WERI-Rb-1 (cell line): ENCODE measurements at regions not wholly inside any gene's neighbourhood (a gene's known extent, or its start where the extent isn't known, plus 50 kb on each side); places are given as distances from the start of the nearest gene placed in this dataset.

Experiments used
- DNase-seq: peaks from one replicate; pipeline ENCODE4 v3.0.0-alpha.2; 2020
- H3K27ac ChIP-seq: fragments of 250-450 bp; sonication (Bioruptor Pico); 2 replicates; pipeline ENCODE4 v1.5.1; 2020; ENCODE audit warnings: mild to moderate bottlenecking, moderate library complexity
- H3K27me3 ChIP-seq: fragments of 250-450 bp; sonication (Bioruptor Pico); 2 replicates; pipeline ENCODE4 v1.5.1; 2021; ENCODE audit warnings: mild to moderate bottlenecking, low read depth, moderate library complexity; ENCODE audit not compliant: insufficient read depth, severe bottlenecking
- H3K36me3 ChIP-seq: fragments of 250-450 bp; sonication (Bioruptor Pico); 2 replicates; pipeline ENCODE4 v1.5.1; 2020; ENCODE audit warnings: mild to moderate bottlenecking, moderate library complexity
- H3K4me3 ChIP-seq: 2 replicates; pipeline ENCODE4 v1.5.1; 2011; ENCODE audit warnings: low read depth, mild to moderate bottlenecking, control low read depth, low read length
- H3K9me3 ChIP-seq: fragments of 250-450 bp; sonication (Bioruptor Pico); 2 replicates; pipeline ENCODE4 v1.5.1; 2021; ENCODE audit warnings: mild to moderate bottlenecking, moderate library complexity; ENCODE audit not compliant: severe bottlenecking
- TF ChIP-seq, protein P1 (sequence below): IDR thresholded peaks from 2 replicates; pipeline ENCODE4 v1.5.1; 2011; ENCODE audit warnings: low read depth, mild to moderate bottlenecking, control low read depth, inconsistent platforms, low read length

DNA sequence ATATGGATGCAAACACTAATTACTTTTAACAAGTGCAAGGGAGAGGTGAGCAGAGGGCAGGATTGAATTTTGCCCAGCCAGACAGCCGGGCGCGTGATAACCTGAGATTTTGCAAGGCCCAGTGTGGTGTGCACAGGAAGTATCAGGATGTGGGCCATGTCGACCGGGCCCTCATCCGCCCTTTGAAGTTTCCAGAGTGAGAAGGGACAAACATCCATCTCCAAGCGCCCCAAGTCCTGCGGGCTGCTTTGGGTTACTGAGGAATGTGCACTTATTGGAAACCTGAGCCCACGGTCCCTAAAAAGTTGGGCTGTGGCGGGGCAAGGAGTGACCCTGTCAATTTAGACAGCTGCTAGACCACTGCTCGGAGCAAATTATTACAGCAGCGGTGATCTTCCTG lies 272.2 kb upstream of the IRX2 start:
- Histone ChIP-seq H3K27me3 (peaks cover 96% of the 10 kb centered on the region), H3K9me3 (peaks cover 7% of the 10 kb centered on the region), H3K27ac (no peak overlapping the region), H3K36me3 (no peaks in the 10 kb centered on the region), H3K4me3 (no peak overlapping the region)
- DNase-seq: no peak
- TF ChIP-seq, protein P1, sequence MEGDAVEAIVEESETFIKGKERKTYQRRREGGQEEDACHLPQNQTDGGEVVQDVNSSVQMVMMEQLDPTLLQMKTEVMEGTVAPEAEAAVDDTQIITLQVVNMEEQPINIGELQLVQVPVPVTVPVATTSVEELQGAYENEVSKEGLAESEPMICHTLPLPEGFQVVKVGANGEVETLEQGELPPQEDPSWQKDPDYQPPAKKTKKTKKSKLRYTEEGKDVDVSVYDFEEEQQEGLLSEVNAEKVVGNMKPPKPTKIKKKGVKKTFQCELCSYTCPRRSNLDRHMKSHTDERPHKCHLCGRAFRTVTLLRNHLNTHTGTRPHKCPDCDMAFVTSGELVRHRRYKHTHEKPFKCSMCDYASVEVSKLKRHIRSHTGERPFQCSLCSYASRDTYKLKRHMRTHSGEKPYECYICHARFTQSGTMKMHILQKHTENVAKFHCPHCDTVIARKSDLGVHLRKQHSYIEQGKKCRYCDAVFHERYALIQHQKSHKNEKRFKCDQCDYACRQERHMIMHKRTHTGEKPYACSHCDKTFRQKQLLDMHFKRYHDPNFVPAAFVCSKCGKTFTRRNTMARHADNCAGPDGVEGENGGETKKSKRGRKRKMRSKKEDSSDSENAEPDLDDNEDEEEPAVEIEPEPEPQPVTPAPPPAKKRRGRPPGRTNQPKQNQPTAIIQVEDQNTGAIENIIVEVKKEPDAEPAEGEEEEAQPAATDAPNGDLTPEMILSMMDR: no peak

DNA sequence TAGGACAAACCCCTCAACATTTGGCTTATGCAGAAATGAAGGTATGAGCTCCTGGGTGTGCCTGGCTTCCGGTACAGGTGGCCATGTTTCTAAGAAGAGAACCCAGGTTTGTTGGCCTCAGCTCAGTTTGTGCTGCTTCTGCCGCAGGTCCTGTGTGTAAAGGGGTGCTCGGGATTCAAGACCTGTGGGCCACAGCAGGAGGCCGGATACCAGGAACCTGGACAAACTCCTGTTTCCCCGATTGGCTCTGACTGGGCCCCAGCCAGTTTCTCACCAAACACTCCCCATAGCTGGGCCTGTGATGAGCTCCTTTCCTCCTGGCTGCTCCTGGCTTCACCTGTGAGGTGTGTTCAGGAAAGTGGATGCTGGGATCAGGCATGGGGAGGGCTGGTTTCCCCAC lies 271.2 kb upstream of the IRX2 start:
- H3K36me3 ChIP-seq: no peaks in the 10 kb centered on the region
- H3K27me3 ChIP-seq: peaks cover 96% of the 10 kb centered on the region
- peaks cover 7% of the 10 kb centered on the region for H3K9me3 ChIP-seq

DNA sequence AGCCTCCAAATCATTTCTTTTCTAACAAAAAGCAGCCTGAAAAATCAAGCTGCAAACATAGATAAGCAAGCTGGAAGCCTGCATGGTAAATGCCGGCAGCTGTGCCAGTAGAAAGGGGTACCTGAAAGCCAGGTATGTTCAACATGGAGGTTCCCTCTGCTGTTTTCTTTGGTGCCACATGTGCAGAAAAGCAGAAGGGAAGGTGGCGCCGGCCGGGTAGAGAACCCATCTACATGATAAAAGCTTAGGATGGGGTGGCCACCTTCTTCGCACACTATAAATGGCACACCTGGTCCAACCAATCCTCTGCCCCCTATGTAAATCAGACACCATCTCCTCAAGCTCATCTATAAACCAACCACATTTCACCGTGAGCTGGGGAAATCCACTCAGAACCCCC lies 268.9 kb upstream of the IRX2 start:
- TF ChIP-seq, protein P1: no peak
- Histone ChIP-seq H3K9me3 (peaks cover 9% of the 10 kb centered on the region), H3K4me3 (no peak overlapping the region), H3K36me3 (no peaks in the 10 kb centered on the region), H3K27ac (no peak overlapping the region), H3K27me3 (peaks cover 83% of the 10 kb centered on the region)
- DNase-seq: no peak

More for the DNA sequence above, 271.2 kb upstream of the IRX2 start:
- no peak for DNase-seq
- Histone ChIP-seq H3K27ac (no peak overlapping the region), H3K4me3 (no peak overlapping the region)
- TF ChIP-seq, protein P1: no peak

DNA sequence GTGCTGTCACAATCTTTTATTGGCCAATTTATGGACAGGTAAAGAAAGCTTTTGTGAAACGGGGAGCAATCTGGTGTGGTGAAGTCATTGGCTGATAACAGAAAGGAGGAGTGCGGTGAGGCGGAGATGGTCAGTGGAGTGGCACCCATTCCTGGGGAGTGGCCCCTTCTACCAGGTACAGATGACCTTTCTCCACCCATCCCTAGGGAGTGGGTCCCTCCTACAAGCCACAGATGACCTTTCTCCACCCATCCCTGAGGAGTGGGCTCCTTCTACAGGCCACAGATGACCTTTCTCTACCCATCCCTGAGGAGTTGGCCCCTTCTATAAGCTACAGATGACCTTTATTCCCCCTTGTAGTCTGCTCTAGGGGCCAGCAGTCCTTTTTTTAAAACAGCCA lies 267.6 kb upstream of the IRX2 start:
- DNase-seq: no peak
- TF ChIP-seq, protein P1: no peak

DNA sequence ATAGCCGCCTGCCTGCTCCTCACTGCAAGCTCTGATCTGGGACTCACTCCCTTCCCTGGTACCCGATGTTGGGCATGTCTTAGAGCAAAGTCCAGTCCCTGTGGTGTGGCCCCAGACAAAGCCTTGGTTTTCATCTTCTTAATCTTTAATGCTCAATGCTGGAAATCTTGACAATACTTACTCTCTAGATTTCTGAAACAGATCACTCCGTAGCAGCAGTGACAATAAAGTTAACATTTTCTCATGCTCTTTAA lies 260.2 kb upstream of the IRX2 start:
- DNase-seq: no peak
- TF ChIP-seq, protein P1: no peak

More for the DNA sequence above, 267.6 kb upstream of the IRX2 start:
- H3K9me3 ChIP-seq: peaks cover 9% of the 10 kb centered on the region
- peaks cover 74% of the 10 kb centered on the region for H3K27me3 ChIP-seq
- no peak overlapping the region for H3K27ac ChIP-seq
- no peak overlapping the region for H3K4me3 ChIP-seq
- H3K36me3 ChIP-seq: no peaks in the 10 kb centered on the region

DNA sequence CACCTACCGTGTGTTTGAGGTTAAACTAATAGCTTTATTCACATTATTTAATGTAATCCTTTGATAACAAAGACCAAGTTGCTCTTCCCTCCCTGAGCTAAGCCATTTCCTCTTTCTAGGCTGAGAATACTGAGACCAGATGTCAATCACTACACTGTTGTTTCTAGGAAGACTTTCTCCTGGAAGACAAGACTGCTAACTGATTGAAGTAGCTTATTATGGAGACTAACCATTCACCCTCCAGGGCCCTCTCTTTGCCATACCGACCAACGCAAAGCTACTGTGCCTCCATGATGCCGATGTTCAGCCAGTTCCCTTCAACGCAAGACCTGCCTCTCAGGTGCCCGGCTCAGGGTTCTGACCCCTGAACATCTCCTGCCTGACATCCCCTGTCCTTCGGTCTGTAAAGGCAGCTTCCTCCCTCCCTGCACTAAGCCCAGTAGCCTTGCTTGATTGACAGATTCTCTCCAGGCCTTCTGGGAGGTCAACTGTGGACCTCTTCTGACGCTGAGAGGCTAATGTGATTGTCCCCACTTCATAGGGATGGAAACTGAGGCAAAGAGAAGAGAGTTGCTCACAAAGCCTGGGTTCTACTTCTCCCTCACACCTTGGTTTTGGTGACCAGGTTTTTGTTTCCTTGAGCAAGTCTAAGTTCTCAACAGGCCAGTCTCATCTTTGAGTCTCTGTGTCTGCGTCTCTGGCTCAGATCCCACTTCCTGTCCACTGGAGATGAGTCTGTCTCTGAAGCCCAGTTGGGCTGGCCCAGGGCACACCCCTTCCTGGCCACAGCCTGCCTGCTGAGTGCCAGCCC lies 259.7 kb upstream of the IRX2 start:
- Histone ChIP-seq H3K9me3 (peaks cover 2% of the 10 kb centered on the region), H3K27me3 (peaks cover 82% of the 10 kb centered on the region), H3K4me3 (no peak overlapping the region), H3K36me3 (no peaks in the 10 kb centered on the region), H3K27ac (no peak overlapping the region)
- DNase-seq: no peak
- TF ChIP-seq, protein P1: no peak

More for the DNA sequence above, 260.2 kb upstream of the IRX2 start:
- no peaks in the 10 kb centered on the region for H3K36me3 ChIP-seq
- no peak overlapping the region for H3K27ac ChIP-seq
- H3K9me3 ChIP-seq: peaks cover 2% of the 10 kb centered on the region
- H3K4me3 ChIP-seq: no peak overlapping the region
- H3K27me3 ChIP-seq: peaks cover 77% of the 10 kb centered on the region
